Body of pancreas (tissue), 4 donors: ENCODE measurements at regions not wholly inside any gene's neighbourhood (a gene's known extent, or its start where the extent isn't known, plus 50 kb on each side); places are given as distances from the start of the nearest gene placed in this dataset.
A peak's percentile ranks its signal among the peaks of the same experiment; 100 is the strongest.

Experiments used
- ATAC-seq: fragments of 150-250 bp; one replicate; pipeline ENCODE4 v1.9.1; 2016
- DNase-seq, 4 donors: peaks; one replicate each; pipeline ENCODE4 v3.0.0-alpha.2; 2019
- H3K27ac ChIP-seq, 4 donors: fragments of 200-600 bp; sonication (generic); 1 replicate in 3 of 4; 2 replicates in 1 of 4; pipeline versions ENCODE4 v1.5.1 to v1.6.1; 2016 to 2019; ENCODE audit warnings: mild to moderate bottlenecking in 1 of 4, mixed read lengths in 1 of 4, moderate library complexity in 1 of 4
- H3K27me3 ChIP-seq, 2 donors: fragments of 200-600 bp; sonication (generic); one replicate each; pipeline ENCODE4 v1.6.0; 2016; ENCODE audit warnings: mild to moderate bottlenecking in 1 of 2
- H3K36me3 ChIP-seq, 2 donors: fragments of 200-600 bp; sonication (generic); replicated peaks in 1 of 2; 2 replicates each; pipeline ENCODE4 v1.5.1; 2016; ENCODE audit warnings: low read depth in 2 of 2; ENCODE audit not compliant: insufficient read depth in 1 of 2
- H3K4me1 ChIP-seq: fragments of 200-600 bp; sonication (generic); one replicate; pipeline ENCODE4 v1.6.0; 2016
- H3K4me3 ChIP-seq, 2 donors: fragments of 200-600 bp; sonication (generic); 1 replicate in 1 of 2; 2 replicates in 1 of 2; pipeline ENCODE4 v1.5.1; 2016 to 2019
- H3K9me3 ChIP-seq, 3 donors: fragments of 200-600 bp; sonication (generic); 1 replicate in 2 of 3; 2 replicates in 1 of 3; pipeline ENCODE4 v1.5.1; 2016
- POLR2A ChIP-seq, 3 donors: fragments of 450-650 bp; IDR thresholded peaks; one replicate each; pipeline ENCODE4 v1.6.1; 2016; ENCODE audit warnings: antibody characterized with exemption in 3 of 3, mild to moderate bottlenecking in 2 of 3
- WGBS, 2 donors: methylation state at CpG; one replicate each; pipeline ENCODE4 v1.1.5; 2017; 5-methylcytosine and 5-hydroxymethylcytosine counted together
- intact Hi-C: fragments of 100-400 bp; cut with DNase I; formaldehyde crosslinking; loops from one replicate; pipeline ENCODE4 v1.15.1; 2023
- TF ChIP-seq, protein P1 (sequence below), 7 experiments: fragments of 450-650 bp in 4 of 7; fragments of 200-600 bp in 3 of 7; sonication (generic) in 3 of 7; IDR thresholded peaks; one replicate each; pipeline ENCODE4 v1.5.1; 2016 to 2019; ENCODE audit warnings: antibody characterized with exemption in 7 of 7

GRCh38 chr6:140486450-140487361 is 1112.3 kb upstream of the CITED2 start:
- H3K27ac ChIP-seq, result peak overlapping the region in 1 of 4 donors; percentile 66
- no peaks in the 10 kb centered on the region for H3K9me3 ChIP-seq
- H3K4me1 ChIP-seq, result peaks cover 10% of the 10 kb centered on the region
- H3K36me3 ChIP-seq, result no peaks in the 10 kb centered on the region
- intact Hi-C loops, result no loop called here
- TF ChIP-seq POLR2A (IDR thresholded peaks at IDR 0.05), result no peak
- TF ChIP-seq, protein P1, sequence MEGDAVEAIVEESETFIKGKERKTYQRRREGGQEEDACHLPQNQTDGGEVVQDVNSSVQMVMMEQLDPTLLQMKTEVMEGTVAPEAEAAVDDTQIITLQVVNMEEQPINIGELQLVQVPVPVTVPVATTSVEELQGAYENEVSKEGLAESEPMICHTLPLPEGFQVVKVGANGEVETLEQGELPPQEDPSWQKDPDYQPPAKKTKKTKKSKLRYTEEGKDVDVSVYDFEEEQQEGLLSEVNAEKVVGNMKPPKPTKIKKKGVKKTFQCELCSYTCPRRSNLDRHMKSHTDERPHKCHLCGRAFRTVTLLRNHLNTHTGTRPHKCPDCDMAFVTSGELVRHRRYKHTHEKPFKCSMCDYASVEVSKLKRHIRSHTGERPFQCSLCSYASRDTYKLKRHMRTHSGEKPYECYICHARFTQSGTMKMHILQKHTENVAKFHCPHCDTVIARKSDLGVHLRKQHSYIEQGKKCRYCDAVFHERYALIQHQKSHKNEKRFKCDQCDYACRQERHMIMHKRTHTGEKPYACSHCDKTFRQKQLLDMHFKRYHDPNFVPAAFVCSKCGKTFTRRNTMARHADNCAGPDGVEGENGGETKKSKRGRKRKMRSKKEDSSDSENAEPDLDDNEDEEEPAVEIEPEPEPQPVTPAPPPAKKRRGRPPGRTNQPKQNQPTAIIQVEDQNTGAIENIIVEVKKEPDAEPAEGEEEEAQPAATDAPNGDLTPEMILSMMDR (IDR thresholded peaks at IDR 0.05), result no peak
- ATAC-seq (no peak), DNase-seq (no peak)
- no peak overlapping the region for H3K4me3 ChIP-seq
- WGBS, 2 donors, result 83 to 91% methylated on average over 3 of the region's 3 CpGs
- H3K27me3 ChIP-seq, result no peaks in the 10 kb centered on the region

- Histone ChIP-seq H3K4me3 (no peak overlapping the region), H3K27me3 (no peaks in the 10 kb centered on the region), H3K27ac (peak overlapping the region in 2 of 4 donors; percentile 22 to 66), H3K4me1 (peaks cover 10% of the 10 kb centered on the region), H3K9me3 (no peaks in the 10 kb centered on the region), H3K36me3 (no peaks in the 10 kb centered on the region)
- TF ChIP-seq, protein P1 (IDR thresholded peaks at IDR 0.05), result no peak
- no peak for TF ChIP-seq POLR2A (IDR thresholded peaks at IDR 0.05)
- DNase-seq, result peak in 3 of 4 donors; percentile 21 to 56 (median 36)
- intact Hi-C loops, result no loop called here
- ATAC-seq, result peak; percentile 80
- WGBS, 2 donors, result 25 to 32% methylated on average over 6 of the region's 6 CpGs
Measured at GRCh38 chr6:140485740-140486449, 1111.4 kb upstream of the CITED2 start.

DNA sequence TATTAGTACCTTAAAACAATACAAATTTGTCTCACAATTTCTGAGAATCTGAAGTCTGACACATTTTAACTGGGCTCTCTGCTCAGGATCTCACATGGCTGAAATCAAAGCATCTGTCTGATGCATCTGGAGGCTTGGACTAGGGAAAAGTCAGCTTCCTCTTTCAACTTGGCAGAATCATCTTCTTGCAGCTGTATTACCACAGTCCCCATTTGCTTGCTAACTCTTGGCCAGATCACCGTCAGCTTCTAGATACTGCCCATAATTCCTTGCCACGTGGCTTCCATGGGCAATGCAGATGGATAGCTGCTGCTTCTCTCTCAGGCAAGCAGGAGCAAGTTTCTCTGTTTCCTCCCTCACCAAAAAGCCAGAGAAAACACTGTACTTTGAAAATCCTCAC is 1106.4 kb upstream of the CITED2 start:
- no peaks in the 10 kb centered on the region for H3K36me3 ChIP-seq
- TF ChIP-seq, protein P1 (IDR thresholded peaks at IDR 0.05), result no peak
- TF ChIP-seq POLR2A (IDR thresholded peaks at IDR 0.05), result no peak
- H3K9me3 ChIP-seq, result no peaks in the 10 kb centered on the region
- no peak overlapping the region for H3K27ac ChIP-seq
- H3K4me1 ChIP-seq, result peaks cover 3% of the 10 kb centered on the region
- H3K27me3 ChIP-seq, result no peaks in the 10 kb centered on the region
- ATAC-seq, result no peak
- no peak overlapping the region for H3K4me3 ChIP-seq
- peak in 2 of 4 donors; percentile 5 to 6 for DNase-seq
- 44 to 46% methylated on average over 2 of the region's 2 CpGs for WGBS, 2 donors
- intact Hi-C loops, result no loop called here

- no peaks in the 10 kb centered on the region for H3K27me3 ChIP-seq
- no peaks in the 10 kb centered on the region for H3K9me3 ChIP-seq
- intact Hi-C loops, result no loop called here
- DNase-seq (no peak), ATAC-seq (no peak)
- H3K4me3 ChIP-seq, result no peak overlapping the region
- TF ChIP-seq, protein P1 (IDR thresholded peaks at IDR 0.05), result no peak
- no peak for TF ChIP-seq POLR2A (IDR thresholded peaks at IDR 0.05)
- WGBS, 2 donors, result 67 to 71% methylated on average over 3 of the region's 3 CpGs
- H3K27ac ChIP-seq, result no peak overlapping the region
- H3K4me1 ChIP-seq, result no peaks in the 10 kb centered on the region
- H3K36me3 ChIP-seq, result no peaks in the 10 kb centered on the region
Measured at GRCh38 chr6:140478631-140479030, 1104.2 kb upstream of the CITED2 start.
